K562 (cell line): ENCODE measurements at regions not wholly inside any gene's neighbourhood (a gene's known extent, or its start where the extent isn't known, plus 50 kb on each side); places are given as distances from the start of the nearest gene placed in this dataset.

ENCODE experiments used
- DDX20 ChIP-seq: fragments of 450-650 bp; IDR thresholded peaks from 2 replicates; pipeline ENCODE4 v1.6.1; 2016; ENCODE audit warnings: missing genetic modification characterization, low read depth, mild to moderate bottlenecking, missing compliant biosample characterization, moderate library complexity
- EP300 ChIP-seq: IDR thresholded peaks from 2 replicates; pipeline ENCODE4 v1.6.1; 2012; ENCODE audit warnings: low read length, improper control_type of control experiment
- KLF6 ChIP-seq: fragments of 250-450 bp; sonication (Bioruptor Pico); IDR thresholded peaks from 2 replicates; pipeline ENCODE4 v1.4.0; 2020; ENCODE audit warnings: mild to moderate bottlenecking, moderate library complexity, borderline replicate concordance
- PYGO2 ChIP-seq: fragments of 450-650 bp; IDR thresholded peaks from 2 replicates; pipeline ENCODE4 v1.6.1; 2016; ENCODE audit warnings: mild to moderate bottlenecking, missing genetic modification characterization, moderate library complexity, missing compliant biosample characterization
- ZBTB33 ChIP-seq: sonication (generic); formaldehyde crosslinking; IDR thresholded peaks from 2 replicates; pipeline ENCODE4 v1.8.1; 2023; ENCODE audit warnings: mild to moderate bottlenecking, missing genetic modification reagents
- TF ChIP-seq, protein P1 (sequence below): sonication (generic); formaldehyde crosslinking; IDR thresholded peaks from 2 replicates; pipeline ENCODE4 v1.8.1; 2022; ENCODE audit warnings: missing genetic modification reagents
- TF ChIP-seq, protein P2 (sequence below): sonication (generic); formaldehyde crosslinking; IDR thresholded peaks from 2 replicates; pipeline ENCODE4 v1.5.0; 2020; ENCODE audit warnings: missing genetic modification reagents
- TF ChIP-seq, protein P3 (sequence below): sonication (generic); formaldehyde crosslinking; IDR thresholded peaks from 2 replicates; pipeline ENCODE4 v1.8.0; 2023; ENCODE audit warnings: mild to moderate bottlenecking, missing genetic modification reagents

- TF ChIP-seq DDX20 (tag) = no peak
- no peak for TF ChIP-seq EP300
- TF ChIP-seq PYGO2 = no peak
- TF ChIP-seq KLF6 = no peak
- TF ChIP-seq, protein P1, sequence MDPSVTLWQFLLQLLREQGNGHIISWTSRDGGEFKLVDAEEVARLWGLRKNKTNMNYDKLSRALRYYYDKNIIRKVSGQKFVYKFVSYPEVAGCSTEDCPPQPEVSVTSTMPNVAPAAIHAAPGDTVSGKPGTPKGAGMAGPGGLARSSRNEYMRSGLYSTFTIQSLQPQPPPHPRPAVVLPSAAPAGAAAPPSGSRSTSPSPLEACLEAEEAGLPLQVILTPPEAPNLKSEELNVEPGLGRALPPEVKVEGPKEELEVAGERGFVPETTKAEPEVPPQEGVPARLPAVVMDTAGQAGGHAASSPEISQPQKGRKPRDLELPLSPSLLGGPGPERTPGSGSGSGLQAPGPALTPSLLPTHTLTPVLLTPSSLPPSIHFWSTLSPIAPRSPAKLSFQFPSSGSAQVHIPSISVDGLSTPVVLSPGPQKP = no peak
- TF ChIP-seq, protein P2, sequence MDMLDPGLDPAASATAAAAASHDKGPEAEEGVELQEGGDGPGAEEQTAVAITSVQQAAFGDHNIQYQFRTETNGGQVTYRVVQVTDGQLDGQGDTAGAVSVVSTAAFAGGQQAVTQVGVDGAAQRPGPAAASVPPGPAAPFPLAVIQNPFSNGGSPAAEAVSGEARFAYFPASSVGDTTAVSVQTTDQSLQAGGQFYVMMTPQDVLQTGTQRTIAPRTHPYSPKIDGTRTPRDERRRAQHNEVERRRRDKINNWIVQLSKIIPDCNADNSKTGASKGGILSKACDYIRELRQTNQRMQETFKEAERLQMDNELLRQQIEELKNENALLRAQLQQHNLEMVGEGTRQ (CRISPR knock-in tag) = no peak
- TF ChIP-seq, protein P3, sequence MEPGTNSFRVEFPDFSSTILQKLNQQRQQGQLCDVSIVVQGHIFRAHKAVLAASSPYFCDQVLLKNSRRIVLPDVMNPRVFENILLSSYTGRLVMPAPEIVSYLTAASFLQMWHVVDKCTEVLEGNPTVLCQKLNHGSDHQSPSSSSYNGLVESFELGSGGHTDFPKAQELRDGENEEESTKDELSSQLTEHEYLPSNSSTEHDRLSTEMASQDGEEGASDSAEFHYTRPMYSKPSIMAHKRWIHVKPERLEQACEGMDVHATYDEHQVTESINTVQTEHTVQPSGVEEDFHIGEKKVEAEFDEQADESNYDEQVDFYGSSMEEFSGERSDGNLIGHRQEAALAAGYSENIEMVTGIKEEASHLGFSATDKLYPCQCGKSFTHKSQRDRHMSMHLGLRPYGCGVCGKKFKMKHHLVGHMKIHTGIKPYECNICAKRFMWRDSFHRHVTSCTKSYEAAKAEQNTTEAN (CRISPR knock-in tag) = no peak
- no peak for TF ChIP-seq ZBTB33 (CRISPR knock-in tag)
Observed at GRCh38 chr18:27312153-27312552, 127.0 kb upstream of the CHST9 start.
